ENCODE measurements at regions not wholly inside any gene's neighbourhood (a gene's known extent, or its start where the extent isn't known, plus 50 kb on each side); places are given as distances from the start of the nearest gene placed in this dataset.
"Not testable (repeated sequence)": the region's sequence is repeated elsewhere in the genome, so short reads cannot be mapped to it uniquely, and the experiment has no call there.

- in situ Hi-C loops (cut with MboI; ENCODE audit: low sequenced_read_pairs, unreplicated experiment), result no loop called here
Measured at GRCh38 chr5:116964438-116964837, 389.8 kb upstream of the SEMA6A start.

GRCh38 chr5:116961021-116961420 is 386.4 kb upstream of the SEMA6A start:
- no peak for TF ChIP-seq CTCF (IDR thresholded peaks at IDR 0.05; ENCODE audit: borderline replicate concordance, control extremely low read depth, extremely low read depth, insufficient read depth, missing control alignments)
- DNase-seq (ENCODE audit: low spot score), result no peak
- in situ Hi-C loops (cut with MboI; ENCODE audit: low sequenced_read_pairs, unreplicated experiment), result no loop called here

More at GRCh38 chr5:116964438-116964837, 389.8 kb upstream of the SEMA6A start:
- TF ChIP-seq CTCF (IDR thresholded peaks at IDR 0.05; ENCODE audit: borderline replicate concordance, control extremely low read depth, extremely low read depth, insufficient read depth, missing control alignments), result no peak
- no peak for DNase-seq (ENCODE audit: low spot score)

GRCh38 chr5:116959843-116960242 is 385.2 kb upstream of the SEMA6A start:
- no peak for DNase-seq (ENCODE audit: low spot score)
- in situ Hi-C loops (cut with MboI; ENCODE audit: low sequenced_read_pairs, unreplicated experiment), result no loop called here
- no peak for TF ChIP-seq CTCF (IDR thresholded peaks at IDR 0.05; ENCODE audit: borderline replicate concordance, control extremely low read depth, extremely low read depth, insufficient read depth, missing control alignments)

GRCh38 chr5:116953251-116953930 is 378.8 kb upstream of the SEMA6A start:
- in situ Hi-C loops (cut with MboI; ENCODE audit: low sequenced_read_pairs, unreplicated experiment), result no loop called here
- TF ChIP-seq CTCF (IDR thresholded peaks at IDR 0.05; ENCODE audit: borderline replicate concordance, control extremely low read depth, extremely low read depth, insufficient read depth, missing control alignments), result no peak
- DNase-seq (ENCODE audit: low spot score), result no peak

- TF ChIP-seq CTCF (IDR thresholded peaks at IDR 0.05; ENCODE audit: borderline replicate concordance, control extremely low read depth, extremely low read depth, insufficient read depth, missing control alignments), result no peak
- DNase-seq (ENCODE audit: low spot score), result no peak
- in situ Hi-C loops (cut with MboI; ENCODE audit: low sequenced_read_pairs, unreplicated experiment), result no loop called here
Measured at GRCh38 chr5:116951219-116951618, 376.6 kb upstream of the SEMA6A start.

- peak; percentile 75 for TF ChIP-seq CTCF (IDR thresholded peaks at IDR 0.05; ENCODE audit: borderline replicate concordance, control extremely low read depth, extremely low read depth, insufficient read depth, missing control alignments)
- DNase-seq (ENCODE audit: low spot score), result peak; percentile 61
- in situ Hi-C loops (cut with MboI; ENCODE audit: low sequenced_read_pairs, unreplicated experiment), result loop anchor here (10.0 to 25.0 kb wide), 2 partner anchors 373 to 811 kb away; partner anchors contain the start of gene SEMA6A
Measured at GRCh38 chr5:116947691-116948528, 373.3 kb upstream of the SEMA6A start.

GRCh38 chr5:116945613-116946382 is 371.2 kb upstream of the SEMA6A start:
- DNase-seq (ENCODE audit: low spot score), result not testable (repeated sequence)
- in situ Hi-C loops (cut with MboI; ENCODE audit: low sequenced_read_pairs, unreplicated experiment), result loop anchor here (10.0 to 25.0 kb wide), 2 partner anchors 371 to 808 kb away; partner anchors contain the start of gene SEMA6A
